NCI-H187 (cell line): ENCODE measurements at regions not wholly inside any gene's neighbourhood (a gene's known extent, or its start where the extent isn't known, plus 50 kb on each side); places are given as distances from the start of the nearest gene placed in this dataset.
"Not testable (repeated sequence)": the region's sequence is repeated elsewhere in the genome, so short reads cannot be mapped to it uniquely, and the experiment has no call there.

Experiments used
- DNase-seq, 2 experiments: peaks; one replicate each; lab custom pipeline; 2025; lab: John Stamatoyannopoulos, UW

- DNase-seq: not testable (repeated sequence)
Observed at GRCh38 chr10:8684916-8685315, 630.4 kb downstream of the GATA3 start.

GRCh38 chr10:8688881-8689280 lies 634.4 kb downstream of the GATA3 start:
- no peak for DNase-seq

GRCh38 chr10:8691498-8692017 lies 637.1 kb downstream of the GATA3 start:
- DNase-seq: no peak

GRCh38 chr10:8693635-8694034 lies 639.1 kb downstream of the GATA3 start:
- not testable (repeated sequence) for DNase-seq

GRCh38 chr10:8696746-8697145 lies 642.3 kb downstream of the GATA3 start:
- DNase-seq: no peak

- no peak for DNase-seq
Observed at GRCh38 chr10:8700689-8701088, 646.2 kb downstream of the GATA3 start.

GRCh38 chr10:8702181-8702580 lies 647.7 kb downstream of the GATA3 start:
- no peak for DNase-seq

GRCh38 chr10:8705415-8705814 lies 650.9 kb downstream of the GATA3 start:
- DNase-seq: no peak

GRCh38 chr10:8712656-8713055 lies 658.2 kb downstream of the GATA3 start:
- no peak for DNase-seq

GRCh38 chr10:8719971-8720370 lies 665.5 kb downstream of the GATA3 start:
- no peak for DNase-seq

GRCh38 chr10:8721650-8722049 lies 667.2 kb downstream of the GATA3 start:
- no peak for DNase-seq

GRCh38 chr10:8722835-8723234 lies 668.3 kb downstream of the GATA3 start:
- DNase-seq: no peak

GRCh38 chr10:8725343-8725742 lies 670.9 kb downstream of the GATA3 start:
- DNase-seq: no peak

GRCh38 chr10:8726084-8726778 lies 671.7 kb downstream of the GATA3 start:
- DNase-seq: no peak

- DNase-seq: no peak
Observed at GRCh38 chr10:8726779-8727084, 672.2 kb downstream of the GATA3 start.

- no peak for DNase-seq
Observed at GRCh38 chr10:8731121-8732095, 676.9 kb downstream of the GATA3 start.

- no peak for DNase-seq
Observed at GRCh38 chr10:8738987-8739386, 684.5 kb downstream of the GATA3 start.

- no peak for DNase-seq
Observed at GRCh38 chr10:8752146-8752843, 697.8 kb downstream of the GATA3 start.

GRCh38 chr10:8758029-8758428 lies 703.5 kb downstream of the GATA3 start:
- DNase-seq: no peak

- DNase-seq: no peak
Observed at GRCh38 chr10:8766899-8767298, 712.4 kb downstream of the GATA3 start.

GRCh38 chr10:8767591-8767990 lies 713.1 kb downstream of the GATA3 start:
- no peak for DNase-seq

- DNase-seq: no peak
Observed at GRCh38 chr10:8768341-8768740, 713.9 kb downstream of the GATA3 start.
